ENCODE measurements at regions not wholly inside any gene's neighbourhood (a gene's known extent, or its start where the extent isn't known, plus 50 kb on each side); places are given as distances from the start of the nearest gene placed in this dataset.

- no peak for DNase-seq
- intact Hi-C loops (cut with DNase I), result no loop called here
- no peak for ATAC-seq (ENCODE audit: poor library complexity)
Measured at GRCh38 chr9:90441814-90442213, 200.8 kb downstream of the DIRAS2 start.

GRCh38 chr9:90442723-90443122 lies 199.9 kb downstream of the DIRAS2 start:
- ATAC-seq (ENCODE audit: poor library complexity) (no peak), DNase-seq (no peak)
- intact Hi-C loops (cut with DNase I), result no loop called here

DNA sequence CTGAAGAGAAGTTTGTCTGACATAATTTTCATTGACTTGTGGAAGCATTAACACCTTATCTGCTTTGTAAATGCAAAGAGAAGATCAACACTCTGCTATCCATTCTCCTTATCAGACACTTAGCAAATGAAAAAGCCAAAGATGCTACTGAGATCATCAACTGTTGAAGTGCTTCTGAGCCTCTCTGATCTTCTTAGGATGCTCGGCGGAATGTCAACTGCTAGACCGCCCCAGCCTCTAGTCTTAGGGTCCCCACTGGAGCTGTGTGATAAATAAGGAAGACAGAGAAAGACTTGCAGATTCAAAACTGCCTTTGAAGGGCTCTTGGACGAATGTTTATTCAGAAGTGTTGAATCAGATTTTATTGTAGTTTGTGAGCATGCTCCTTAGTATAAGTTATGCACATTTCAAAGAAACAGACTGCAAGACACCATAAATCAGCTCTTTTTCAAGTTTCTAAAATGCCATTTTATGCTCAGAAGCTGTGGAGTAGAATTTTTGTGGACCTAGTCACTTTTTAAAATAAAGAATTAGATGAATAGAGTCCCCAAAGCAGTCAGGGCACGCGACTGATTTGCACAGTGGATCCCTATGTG lies 197.9 kb downstream of the DIRAS2 start:
- ATAC-seq (ENCODE audit: poor library complexity), result no peak
- no peak for DNase-seq
- intact Hi-C loops (cut with DNase I), result no loop called here

DNA sequence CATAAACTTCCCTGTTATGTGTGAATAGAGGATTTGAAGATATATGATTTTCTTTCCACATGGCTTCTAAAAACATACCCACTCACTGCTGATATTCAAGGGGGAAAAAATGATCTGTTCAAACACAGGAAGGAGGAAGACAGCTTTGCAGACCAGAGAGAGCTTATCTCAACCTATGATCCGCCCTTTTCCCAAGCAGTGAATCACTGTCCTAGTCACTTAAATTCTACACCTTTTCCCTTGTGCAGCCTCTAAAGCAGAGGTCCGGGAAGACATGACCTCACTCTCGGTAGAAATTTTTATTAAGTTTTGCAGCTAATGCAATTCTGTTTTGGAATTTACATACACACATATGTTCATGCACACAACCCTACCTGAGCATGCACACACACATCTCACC lies 197.2 kb downstream of the DIRAS2 start:
- ATAC-seq (ENCODE audit: poor library complexity), result no peak
- DNase-seq, result no peak
- intact Hi-C loops (cut with DNase I), result no loop called here

- DNase-seq (no peak), ATAC-seq (ENCODE audit: poor library complexity) (no peak)
- intact Hi-C loops (cut with DNase I), result no loop called here
Measured at GRCh38 chr9:90446200-90446948, 196.2 kb downstream of the DIRAS2 start.

DNA sequence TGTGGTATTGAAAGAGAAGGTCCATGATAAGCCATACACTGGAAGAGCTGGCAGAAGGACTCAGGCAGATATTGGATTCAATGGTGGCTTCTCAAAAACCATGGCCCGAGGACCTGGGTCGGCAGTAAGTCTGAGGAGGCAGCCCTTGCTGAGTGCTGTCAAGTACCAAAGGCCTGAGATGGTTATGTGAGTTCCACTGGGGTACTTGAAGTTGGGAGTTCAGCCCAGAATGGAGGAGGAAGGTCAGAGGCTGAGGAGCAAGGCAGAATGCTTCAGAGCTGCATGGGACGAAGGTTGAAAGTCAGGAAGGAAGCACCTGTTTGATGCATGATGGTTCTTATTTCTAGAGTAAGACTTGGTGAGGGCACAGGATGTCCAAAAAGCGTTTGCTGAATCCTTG lies 194.9 kb downstream of the DIRAS2 start:
- intact Hi-C loops (cut with DNase I), result no loop called here
- ATAC-seq (ENCODE audit: poor library complexity), result no peak

DNA sequence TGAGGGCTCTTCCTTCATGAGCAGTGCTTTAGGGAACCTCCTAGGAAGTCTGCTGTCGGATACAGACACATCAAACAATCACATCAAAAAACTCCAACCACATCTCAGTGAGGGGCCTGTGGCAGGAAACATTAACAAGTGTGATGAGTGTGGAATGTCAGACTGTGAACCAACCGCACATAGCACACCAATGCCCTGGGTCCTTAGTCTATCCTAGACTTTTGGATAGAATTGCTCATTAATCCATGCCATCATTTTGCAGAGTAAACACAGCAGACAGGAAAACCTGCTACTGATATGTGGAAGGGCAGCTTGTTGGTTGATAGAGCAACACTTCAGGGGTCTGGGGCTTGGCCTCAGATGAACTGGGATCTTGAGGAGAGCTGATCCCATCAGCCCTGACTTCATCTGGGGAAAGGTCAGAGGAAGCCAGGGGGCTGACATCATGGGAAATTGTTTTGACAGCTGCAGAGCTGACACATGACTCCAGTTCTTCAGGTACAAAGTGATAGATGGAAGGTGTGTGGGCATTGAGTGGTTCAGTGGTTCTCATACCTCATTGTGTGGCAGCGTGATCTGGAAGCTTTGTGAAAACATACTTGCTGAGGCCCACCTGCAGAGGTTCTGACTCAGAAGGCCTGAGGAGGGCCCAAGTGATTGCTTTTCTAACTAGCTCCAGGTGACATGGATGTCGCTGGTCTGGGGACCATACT lies 193.3 kb downstream of the DIRAS2 start:
- DNase-seq, result no peak
- no peak for ATAC-seq (ENCODE audit: poor library complexity)
- intact Hi-C loops (cut with DNase I), result no loop called here

More for the DNA sequence above, 194.9 kb downstream of the DIRAS2 start:
- no peak for DNase-seq

- intact Hi-C loops (cut with DNase I), result no loop called here
- ATAC-seq (ENCODE audit: poor library complexity) (no peak), DNase-seq (no peak)
Measured at GRCh38 chr9:90451804-90452203, 190.8 kb downstream of the DIRAS2 start.

DNA sequence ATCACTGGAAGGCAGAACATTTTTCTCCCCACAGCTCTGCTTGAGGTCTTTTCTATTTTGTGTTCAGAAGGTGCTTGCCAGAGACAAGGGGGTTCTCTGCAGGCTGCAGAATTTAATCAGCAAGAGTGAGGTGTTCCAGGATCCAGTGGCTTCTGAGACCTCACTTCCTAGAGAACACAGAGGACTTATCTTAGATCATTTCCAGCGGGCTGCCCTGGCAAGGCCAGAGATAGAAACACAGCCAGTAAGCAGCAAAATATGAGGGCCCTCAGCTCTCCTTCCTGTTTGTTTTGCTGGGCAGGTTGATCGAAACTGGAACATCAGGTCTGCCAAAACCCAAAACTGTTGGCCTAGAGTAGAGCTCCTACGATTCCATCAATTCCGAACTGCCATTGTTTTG lies 187.3 kb downstream of the DIRAS2 start:
- intact Hi-C loops (cut with DNase I), result no loop called here
- DNase-seq (no peak), ATAC-seq (ENCODE audit: poor library complexity) (no peak)

DNA sequence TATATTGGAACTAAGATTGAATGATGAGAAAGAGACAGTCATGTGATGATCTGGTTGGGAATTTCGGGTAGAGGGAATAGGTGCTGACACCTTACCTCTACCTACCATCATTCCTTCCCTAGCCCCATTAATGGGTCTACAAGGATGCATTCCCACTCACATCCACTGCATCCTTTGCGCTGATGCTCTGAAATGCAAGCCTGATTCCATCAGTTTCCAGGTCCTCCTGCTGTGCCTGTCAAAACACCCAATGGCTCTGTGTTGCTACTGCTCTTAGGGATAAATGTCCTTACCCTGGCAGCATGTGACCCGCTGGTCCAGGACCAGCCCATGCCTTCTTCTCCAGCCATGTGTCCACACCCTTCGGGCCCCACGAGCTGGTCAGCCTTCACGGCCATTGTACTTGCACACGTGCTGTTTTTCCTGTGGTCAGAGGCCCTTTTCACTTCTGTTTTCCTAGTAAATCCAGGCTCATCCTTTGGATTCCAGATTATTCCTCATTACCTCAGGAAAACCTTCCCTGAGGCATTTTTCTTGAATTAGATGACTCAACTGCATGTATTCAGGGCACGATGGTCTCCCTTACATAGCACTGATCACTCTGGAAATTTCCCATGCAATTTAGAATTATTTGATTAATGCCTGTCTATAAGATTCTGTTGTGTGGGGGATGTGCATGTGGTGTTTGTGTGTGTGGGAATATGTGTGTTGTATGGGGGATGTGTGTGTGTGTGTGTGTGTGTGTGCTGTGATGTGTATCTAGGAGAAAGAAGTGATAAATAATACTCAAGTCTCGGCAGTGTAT lies 185.0 kb downstream of the DIRAS2 start:
- DNase-seq, result no peak
- intact Hi-C loops (cut with DNase I), result no loop called here
- ATAC-seq (ENCODE audit: poor library complexity), result no peak

- DNase-seq, result no peak
- ATAC-seq (ENCODE audit: poor library complexity), result no peak
- intact Hi-C loops (cut with DNase I), result no loop called here
Measured at GRCh38 chr9:90458485-90458884, 184.1 kb downstream of the DIRAS2 start.

GRCh38 chr9:90459321-90459720 lies 183.3 kb downstream of the DIRAS2 start:
- intact Hi-C loops (cut with DNase I), result no loop called here
- no peak for DNase-seq
- ATAC-seq (ENCODE audit: poor library complexity), result no peak

GRCh38 chr9:90460220-90460619 lies 182.4 kb downstream of the DIRAS2 start:
- intact Hi-C loops (cut with DNase I), result no loop called here
- DNase-seq (no peak), ATAC-seq (ENCODE audit: poor library complexity) (no peak)

- intact Hi-C loops (cut with DNase I), result no loop called here
- ATAC-seq (ENCODE audit: poor library complexity), result no peak
- no peak for DNase-seq
Measured at GRCh38 chr9:90464978-90465377, 177.6 kb downstream of the DIRAS2 start.

DNA sequence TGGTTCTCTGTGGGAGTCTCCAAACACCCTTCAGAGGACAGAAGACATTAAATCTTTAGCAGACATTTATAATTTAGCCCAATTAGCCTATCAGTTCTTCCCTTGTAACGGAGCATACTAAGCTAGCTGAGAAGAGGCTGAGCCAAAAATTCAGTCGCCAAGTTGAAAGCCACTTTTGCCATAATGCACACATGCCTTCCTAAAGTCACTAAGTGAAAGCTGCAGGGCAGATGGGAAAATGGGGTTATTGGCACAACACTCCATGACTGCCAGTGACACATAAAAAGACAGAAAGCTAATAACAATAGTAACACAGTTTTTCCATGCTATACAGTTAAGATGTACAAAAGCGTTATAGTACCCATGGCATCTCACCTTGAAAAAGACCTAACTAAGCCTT lies 176.2 kb downstream of the DIRAS2 start:
- ATAC-seq (ENCODE audit: poor library complexity) (no peak), DNase-seq (no peak)
- intact Hi-C loops (cut with DNase I), result no loop called here

GRCh38 chr9:90469435-90469834 lies 173.2 kb downstream of the DIRAS2 start:
- ATAC-seq (ENCODE audit: poor library complexity) (no peak), DNase-seq (no peak)
- intact Hi-C loops (cut with DNase I), result no loop called here

GRCh38 chr9:90469865-90470387 lies 172.7 kb downstream of the DIRAS2 start:
- no peak for DNase-seq
- intact Hi-C loops (cut with DNase I), result no loop called here
- no peak for ATAC-seq (ENCODE audit: poor library complexity)

GRCh38 chr9:90476058-90476457 lies 166.6 kb downstream of the DIRAS2 start:
- intact Hi-C loops (cut with DNase I), result no loop called here
- ATAC-seq (ENCODE audit: poor library complexity) (no peak), DNase-seq (no peak)

DNA sequence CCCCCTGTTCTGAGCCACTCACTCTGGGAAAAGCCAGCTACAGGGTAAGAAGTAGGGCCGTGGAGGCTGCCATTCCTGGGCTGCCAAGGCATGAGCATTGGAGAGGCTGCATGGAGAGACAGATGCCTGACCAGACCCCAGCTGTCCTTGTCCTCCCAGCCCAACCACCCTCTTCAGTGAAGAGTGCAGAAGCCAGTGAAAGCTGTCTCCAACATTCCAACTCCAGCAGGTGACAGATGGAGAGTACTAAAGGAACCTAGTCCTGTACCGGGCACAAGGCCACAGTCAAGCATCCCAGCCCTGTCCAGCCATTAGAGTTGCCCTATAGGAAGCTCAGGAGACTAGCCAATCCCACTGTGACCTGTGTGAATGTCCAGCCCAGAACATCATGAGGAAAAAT lies 165.1 kb downstream of the DIRAS2 start:
- no peak for ATAC-seq (ENCODE audit: poor library complexity)
- intact Hi-C loops (cut with DNase I), result no loop called here
- DNase-seq, result no peak

All from Right ventricle myocardium superior (tissue), 1 donor.